GM18861 (cell line): ENCODE measurements at regions not wholly inside any gene's neighbourhood (a gene's known extent, or its start where the extent isn't known, plus 50 kb on each side); places are given as distances from the start of the nearest gene placed in this dataset.

ENCODE experiments used
- ATAC-seq: cut with Tn5 transposase; IDR thresholded peaks from one replicate; pipeline ENCODE4 v1.9.1; 2021; ENCODE audit not compliant: unreplicated experiment

DNA sequence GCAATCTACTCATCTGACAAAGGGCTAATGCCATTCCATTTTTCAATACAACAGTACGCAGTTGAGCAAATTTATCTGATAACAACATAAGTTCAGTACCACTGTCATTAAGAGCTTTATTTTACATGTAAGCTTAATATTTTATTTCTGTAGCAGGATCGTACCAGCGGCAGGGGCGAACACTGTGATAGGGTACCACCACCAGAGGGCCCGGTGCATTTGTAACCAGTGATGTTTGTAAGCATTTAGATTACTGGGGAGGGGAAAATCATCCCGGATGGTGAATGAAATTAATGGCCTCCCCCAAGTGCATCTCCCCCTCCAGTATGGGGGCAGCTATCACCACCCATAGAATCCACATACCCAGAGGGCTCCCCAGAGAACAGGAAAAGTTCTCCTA, 179.0 kb downstream of the ADGRA3 start:
- no peak for ATAC-seq

DNA sequence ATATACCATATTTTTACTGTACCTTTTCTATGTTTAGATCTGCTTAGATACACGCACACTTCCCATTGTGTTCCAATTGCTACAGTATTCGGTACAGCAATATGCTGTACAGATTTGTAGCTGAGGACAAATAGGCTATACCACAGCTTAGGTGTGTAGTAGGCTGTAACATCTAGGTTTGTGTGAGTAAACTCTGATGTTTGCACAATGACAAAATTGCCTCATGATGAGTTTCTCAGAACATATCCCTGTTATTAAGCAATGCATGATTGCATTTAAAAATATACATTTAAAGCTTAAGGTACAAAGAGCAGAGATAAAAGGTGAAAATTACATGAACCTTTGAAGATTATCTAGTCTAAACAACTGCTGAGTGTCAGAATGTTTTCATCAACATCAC, 181.7 kb downstream of the ADGRA3 start:
- no peak for ATAC-seq

DNA sequence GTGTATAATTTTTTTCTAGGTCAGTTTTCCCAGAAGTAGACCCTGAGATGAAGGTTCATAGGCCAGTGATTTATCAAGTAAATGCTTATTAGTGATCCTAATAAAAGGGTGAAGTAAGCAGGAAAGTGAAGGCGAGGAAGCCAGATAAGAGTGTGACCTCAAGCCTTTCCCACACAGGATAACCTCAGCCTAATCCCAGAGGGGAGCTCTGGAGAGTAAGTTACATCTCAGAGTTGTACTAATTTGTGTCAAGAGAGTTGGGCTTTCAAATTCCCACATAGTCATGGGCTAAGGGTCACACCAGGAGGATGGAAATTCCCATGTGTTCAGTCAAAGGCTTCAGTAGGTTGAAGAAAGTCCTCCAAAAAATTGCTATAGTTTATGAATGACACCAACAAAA, 191.4 kb downstream of the ADGRA3 start:
- ATAC-seq, result no peak

DNA sequence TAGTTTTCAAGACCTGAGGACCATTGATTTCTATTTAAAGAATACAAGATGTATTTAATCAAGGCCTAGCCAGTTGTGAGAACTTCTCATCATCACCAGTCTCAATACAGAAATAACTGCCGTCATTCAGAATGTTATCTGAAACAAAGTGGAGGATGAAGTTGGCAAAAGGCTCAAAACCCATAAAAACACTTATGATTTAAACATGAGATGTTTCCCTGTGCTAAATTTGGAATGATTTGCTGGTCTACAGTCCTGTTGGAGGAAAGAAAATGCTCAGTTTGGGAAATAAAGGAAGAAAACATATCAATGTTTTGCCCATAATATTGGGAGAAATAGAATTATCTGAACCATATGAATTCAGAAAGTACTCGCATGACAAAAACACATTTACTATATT, 192.2 kb downstream of the ADGRA3 start:
- ATAC-seq, result no peak

DNA sequence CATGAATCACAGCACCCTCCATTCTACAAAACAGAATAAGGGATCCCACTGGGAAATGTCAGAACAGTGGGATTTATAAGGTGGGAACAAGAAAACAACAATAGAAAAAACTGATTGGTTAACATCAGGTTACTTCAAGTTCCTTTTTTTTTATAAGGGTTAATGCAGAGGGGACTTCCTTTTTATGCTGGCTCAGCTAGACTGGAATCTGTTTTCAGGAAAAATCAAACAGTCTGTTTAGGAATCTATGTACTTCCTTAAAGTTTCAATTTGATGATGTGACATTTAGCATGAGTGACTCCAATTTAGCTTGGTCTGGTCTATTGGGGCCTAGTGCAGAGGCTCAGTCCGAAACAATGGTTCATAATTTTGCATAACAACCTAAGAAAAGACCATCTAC, 192.9 kb downstream of the ADGRA3 start:
- ATAC-seq, result no peak

DNA sequence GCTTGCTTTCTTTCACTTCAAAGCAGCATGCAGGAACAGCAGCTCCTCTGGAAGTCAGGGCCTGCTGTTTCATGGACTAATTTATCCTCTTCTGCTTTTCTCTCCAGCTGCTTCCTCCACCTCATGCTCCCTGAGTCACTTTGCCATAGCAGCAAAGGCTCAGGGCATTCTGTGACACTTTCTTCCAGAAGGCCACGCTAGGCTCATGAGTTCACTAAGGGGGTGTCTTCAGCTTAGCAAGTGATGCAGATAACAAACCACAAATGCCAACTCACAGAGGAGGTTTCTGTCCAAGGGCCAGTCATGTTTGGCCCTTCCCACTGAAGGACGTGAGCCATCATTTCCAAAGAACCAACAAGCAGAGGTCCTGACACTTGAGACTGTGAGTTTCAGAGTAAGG, 200.2 kb downstream of the ADGRA3 start:
- ATAC-seq, result no peak

DNA sequence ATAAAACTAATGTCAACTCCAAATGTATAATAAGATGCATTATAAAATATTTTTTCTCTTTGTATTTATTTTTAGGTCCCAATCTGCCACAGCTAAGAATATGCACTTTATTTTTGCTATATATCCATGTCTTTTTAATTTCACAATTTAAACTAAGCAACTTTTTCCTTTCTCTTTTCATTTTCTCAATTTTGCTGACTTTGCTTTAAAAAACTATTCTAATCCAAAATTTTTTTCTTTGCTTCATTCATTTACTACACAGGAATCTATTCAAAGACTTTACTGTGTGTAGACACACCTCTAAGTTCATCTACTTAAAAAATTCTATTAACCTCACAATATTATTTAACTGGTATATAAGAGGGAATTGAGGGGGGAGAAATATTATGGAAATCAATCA, 201.9 kb downstream of the ADGRA3 start:
- ATAC-seq, result no peak

DNA sequence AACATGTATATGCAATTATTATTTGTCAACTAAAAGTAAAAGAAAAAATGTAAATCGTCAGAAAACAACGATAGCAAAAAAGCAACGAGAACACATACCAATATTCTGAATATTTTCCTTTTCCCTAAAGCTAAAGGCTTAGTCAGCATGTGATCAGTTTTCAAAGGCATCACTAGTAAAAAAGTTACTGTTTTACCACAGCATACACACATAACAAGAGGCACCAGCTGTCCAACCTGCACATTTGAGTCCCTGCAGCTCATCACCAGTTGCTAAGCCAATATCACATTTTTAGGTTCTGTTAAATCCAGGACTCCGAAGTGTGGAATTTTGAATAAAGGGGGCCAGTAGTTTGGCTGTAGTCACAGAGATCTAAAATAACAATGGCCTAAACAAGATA, 203.8 kb downstream of the ADGRA3 start:
- ATAC-seq, result no peak

DNA sequence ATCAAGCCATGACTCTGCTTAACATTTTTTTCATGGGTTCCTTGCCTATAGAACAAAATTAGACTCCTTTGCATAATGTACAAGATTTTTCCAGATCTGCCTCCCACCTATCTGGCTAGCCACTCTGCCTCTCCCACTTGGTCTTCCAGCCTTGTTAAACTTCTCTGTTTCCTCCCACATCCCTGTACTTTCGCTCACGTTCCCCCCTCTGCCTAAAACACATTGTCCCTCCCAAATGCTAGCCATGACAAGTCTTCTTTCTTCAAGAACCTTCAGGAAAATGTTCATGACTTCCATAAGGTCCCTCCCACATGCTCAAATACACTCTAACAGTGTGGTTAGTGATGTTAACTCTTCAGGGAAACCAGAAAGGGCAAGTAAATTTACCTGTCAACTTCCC, 214.6 kb downstream of the ADGRA3 start:
- no peak for ATAC-seq

DNA sequence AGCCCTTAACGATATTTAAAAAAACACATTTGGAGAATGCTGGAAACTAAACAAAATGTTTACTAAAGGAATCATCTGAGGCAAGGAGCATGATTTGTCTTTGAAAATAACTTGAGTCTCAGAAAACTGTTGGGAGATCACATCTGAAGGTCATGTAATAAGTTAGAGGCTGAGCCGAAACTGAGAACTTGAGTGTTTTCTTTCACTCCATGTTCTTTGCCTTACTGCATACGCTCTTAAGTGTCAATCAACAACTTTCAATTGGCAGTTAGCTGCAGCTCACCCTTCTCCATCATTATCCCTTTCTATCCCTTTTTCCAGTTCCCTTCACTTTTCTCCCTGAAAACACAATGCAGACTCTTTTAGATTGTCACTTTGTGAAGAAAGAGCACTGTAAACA, 216.2 kb downstream of the ADGRA3 start:
- ATAC-seq, result no peak

DNA sequence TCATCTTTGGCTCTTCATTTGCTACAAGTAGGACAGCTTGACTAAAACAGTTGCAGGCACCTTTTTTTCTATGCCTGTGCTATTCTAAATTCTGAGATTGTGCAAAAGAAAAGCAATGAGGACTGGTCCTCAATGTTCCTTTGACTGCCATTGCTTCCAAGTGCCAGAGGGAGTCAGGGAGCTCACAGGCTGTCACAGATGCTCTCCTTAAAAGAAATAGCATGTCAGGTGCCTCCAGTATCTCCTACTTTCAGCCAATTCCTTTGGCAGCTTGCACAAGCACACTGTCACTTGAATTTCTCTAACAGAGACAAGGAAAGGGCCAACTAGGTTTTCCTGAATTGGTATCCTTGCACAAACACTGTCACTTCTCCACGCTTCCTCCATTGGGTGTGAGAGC, 228.2 kb downstream of the ADGRA3 start:
- ATAC-seq, result no peak

DNA sequence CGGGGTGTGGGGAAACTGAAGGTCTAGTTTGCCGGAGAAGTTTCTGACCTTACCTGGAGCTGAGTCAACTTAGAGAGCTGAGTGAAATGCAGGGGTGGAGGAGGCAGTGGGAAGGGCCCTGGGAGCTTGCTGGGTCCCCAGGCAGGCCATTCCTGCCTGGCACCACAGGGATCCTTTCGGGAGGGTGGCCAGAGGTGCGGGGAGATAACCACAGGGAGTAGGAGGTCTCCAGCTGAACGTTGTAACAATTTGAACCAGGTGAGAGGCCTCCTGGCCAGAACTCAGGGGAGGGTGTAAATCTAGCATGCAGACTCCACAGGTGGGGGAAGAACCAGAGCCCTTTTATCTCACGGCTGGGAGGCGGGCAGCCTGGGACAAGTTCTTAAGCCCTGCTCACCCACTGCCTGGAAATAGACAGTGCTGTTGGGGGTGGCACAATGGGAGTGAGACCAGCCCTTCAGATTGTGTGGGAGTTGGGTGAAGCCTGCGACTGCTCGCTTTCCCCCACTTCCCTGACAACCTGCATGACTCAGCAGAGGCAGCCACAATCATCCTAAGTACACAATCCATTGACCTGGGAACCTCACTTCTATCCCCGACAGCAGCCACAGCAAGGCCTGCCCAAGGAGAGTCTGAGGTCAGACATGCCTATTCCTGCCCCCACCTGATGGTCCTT, 247.4 kb downstream of the ADGRA3 start:
- no peak for ATAC-seq

DNA sequence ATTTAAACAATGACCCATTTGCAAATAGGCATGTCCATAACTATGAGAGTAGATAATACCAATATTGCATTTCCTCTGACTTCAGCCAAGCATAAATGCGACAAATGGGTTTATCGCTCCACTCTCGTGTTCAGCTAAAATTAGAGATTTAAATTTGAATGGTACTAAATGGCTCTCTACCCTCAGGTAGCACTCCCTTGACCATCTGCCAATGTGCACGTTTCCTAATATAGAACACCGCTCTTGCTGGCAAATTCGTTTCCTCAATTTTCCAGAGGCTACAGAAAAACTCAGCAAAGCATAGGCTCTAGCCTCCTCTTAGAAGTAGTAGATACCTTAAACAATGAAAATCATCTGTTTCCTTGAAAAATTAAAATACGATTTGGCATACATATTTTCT, 251.6 kb downstream of the ADGRA3 start:
- ATAC-seq, result no peak

DNA sequence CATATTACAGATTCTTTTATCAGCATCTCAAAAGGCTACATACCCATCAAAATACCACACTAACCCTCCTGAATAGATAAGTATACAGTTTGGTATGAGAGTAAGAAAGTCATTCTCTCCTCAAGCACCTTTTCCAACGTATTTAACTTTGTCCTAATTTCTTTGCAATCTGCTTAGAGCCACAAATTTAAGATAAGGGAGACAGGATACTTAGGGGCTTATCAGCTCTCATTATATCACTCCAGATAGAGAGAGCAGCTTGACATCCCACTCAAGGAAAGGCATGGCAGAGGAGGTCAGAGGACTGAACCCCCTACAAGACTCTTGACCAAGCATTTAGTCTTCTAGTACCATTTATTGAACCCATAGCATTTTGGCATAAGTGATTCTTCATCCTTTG, 262.4 kb downstream of the ADGRA3 start:
- no peak for ATAC-seq

DNA sequence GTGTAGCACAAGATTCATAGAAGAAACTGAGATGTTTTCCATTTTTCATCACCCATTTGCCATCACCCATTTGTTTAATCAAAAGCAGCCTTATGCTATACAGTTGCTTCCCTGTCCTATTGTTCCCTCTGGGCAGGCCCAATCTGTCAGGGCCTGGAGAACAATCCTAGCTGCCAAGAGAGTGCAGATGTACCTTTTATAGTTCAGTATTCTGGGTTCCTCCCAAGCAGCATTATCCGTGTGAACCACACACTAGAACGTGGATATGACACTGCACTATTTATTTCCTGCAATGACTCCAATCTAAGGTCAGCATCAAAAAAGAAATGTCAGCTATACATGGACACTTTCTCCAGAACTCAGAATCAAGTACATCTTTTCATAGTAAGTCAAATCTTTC, 269.0 kb downstream of the ADGRA3 start:
- no peak for ATAC-seq

DNA sequence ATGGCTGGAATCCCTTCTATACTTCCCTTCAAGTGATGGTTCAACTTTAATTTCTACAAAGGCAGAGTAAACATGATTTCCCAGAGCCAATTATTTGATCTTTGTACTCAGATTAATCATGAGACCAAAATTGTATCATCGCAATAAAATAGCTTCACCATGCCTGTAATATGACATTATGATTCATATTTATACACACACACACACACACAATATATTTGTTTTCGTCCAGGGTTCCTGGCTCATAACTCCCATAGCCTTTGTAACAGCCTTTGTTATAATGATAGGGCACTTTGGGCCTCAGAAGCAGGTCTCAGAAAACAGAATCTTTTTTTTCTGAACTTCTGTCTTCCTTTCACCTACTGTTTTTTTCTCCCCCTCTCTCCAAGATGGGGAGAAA, 270.6 kb downstream of the ADGRA3 start:
- no peak for ATAC-seq

DNA sequence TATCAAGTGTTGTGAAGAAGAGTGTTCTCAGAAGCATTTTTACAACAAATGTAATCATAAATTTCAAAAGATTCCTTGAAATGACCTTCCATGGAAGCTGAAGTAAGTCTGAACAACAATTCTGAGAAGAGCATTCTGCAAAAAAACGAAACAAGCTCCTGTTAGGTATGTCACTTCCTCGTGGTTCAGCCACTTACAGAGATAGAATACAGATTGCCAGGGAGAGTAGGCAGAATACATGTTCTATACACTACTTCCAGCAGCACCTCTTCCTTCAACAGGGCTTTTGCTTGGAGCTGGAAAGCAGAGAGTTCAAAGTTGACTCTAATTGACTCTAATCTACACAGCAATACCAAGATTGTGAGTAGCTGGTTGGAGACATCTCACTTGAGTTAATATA, 274.5 kb downstream of the ADGRA3 start:
- ATAC-seq, result no peak

DNA sequence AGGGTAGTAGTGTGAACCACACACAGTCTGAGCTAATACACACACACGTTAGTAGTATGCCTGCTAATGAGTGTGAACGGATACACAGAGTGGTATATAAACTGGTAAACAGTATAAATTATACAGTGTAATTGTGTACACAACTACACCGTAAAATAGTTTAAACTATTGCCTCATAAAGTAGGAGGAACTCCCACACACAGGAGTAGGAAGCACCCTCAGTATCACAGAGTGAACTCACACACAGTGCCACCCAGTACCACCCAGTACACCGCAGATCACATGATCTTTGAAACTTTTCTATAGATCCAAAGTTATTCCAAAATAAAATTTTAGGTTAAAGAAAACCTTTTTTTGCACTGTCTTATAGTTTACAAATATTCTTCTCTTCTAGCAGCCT, 275.1 kb downstream of the ADGRA3 start:
- ATAC-seq, result no peak

DNA sequence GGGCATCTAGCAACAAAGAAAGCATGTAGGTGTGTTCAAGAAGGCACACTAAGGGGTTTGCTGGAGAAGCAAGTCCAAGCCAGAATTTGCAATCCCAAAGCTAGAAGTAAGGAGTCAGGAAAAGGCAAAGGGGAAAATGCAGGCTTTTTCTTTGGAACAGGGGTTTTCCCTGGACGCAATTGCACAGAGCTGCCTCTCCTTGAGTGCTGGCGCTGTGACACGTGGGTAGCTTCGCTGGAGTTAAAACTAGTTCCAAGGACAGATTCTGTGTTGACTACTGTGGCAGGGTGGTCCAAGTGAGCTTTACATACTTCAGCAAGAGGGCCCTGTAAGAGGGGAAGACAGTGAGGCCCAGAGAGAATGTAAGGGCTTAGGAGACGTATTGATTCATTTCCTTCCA, 277.1 kb downstream of the ADGRA3 start:
- no peak for ATAC-seq

DNA sequence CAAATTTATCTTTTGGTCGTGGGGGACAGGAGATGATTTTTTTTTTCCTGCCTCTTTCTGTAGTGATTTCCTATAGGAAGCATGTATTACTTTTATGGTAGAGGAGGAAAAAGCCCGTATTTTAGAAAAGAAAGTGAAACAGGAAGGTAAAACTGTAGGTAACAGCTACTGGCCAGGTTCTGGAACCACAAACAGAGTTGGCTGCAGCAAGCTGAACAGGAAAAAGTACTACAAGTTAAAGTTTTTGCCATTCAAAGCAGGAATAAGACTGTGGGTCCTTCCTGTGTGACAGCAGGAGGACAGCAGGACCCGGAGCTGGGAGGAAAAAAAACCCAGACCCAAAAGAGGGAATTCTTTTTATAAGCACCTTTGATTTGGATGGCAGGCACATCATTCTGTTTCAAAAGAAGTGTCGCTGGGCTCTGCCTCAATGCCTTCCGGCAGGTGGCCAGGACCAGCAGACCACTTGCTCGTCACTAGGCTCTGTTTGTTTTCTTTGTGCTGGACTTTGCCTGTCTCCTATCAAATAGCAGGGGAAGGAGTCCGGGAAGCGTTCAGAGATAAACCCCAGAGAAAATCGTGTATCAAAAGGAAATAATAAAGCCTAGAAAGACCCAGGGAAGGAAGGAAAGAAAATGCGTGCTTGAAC, 277.9 kb downstream of the ADGRA3 start:
- ATAC-seq, result no peak

DNA sequence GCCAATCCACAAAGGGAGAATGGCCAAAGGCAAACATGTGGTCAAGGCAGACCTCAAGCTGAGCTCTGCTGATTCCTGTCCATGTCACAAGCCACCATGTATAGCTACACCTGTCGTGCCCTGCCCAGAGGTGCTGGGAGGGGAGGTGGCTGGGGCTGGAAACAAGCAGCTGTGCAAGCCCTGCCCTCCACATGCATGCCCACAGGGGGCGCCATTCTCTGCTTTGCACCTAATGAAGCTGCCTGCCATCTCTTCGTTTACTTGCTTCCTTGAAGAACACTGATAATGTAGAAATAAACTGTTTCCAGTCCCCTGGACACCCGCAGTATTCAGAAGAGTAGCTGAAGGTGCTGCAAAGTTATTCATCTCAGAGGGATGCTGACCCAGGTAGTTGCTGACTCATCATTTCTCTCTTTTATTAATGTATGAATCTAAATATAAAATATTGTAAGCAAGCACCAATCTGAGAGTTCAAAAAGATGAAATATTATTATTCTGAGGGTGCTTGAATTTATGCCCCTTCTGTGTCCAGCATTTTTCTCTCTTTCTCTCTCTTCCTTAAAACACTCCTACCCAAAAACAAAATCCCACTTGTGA, 278.6 kb downstream of the ADGRA3 start:
- ATAC-seq, result no peak

DNA sequence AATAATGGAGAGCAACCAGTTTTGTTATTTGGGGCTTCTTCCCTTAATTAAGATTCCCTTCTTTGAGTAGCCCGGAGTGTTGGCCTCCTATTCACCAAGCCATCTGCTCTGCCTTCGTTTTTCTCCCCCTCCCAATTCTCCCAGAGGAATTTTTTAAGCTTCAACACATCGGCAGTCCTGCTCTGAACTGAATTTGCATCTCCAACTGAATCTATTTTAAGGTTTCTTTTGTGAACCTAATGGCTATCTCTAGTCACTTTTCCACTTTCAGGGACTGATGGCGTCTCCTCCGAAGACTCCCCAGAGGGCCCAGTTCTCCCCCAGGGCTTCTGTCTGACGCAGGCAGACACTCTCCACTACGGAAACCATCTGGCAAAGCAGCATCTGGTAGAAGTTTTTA, 280.2 kb downstream of the ADGRA3 start:
- no peak for ATAC-seq

DNA sequence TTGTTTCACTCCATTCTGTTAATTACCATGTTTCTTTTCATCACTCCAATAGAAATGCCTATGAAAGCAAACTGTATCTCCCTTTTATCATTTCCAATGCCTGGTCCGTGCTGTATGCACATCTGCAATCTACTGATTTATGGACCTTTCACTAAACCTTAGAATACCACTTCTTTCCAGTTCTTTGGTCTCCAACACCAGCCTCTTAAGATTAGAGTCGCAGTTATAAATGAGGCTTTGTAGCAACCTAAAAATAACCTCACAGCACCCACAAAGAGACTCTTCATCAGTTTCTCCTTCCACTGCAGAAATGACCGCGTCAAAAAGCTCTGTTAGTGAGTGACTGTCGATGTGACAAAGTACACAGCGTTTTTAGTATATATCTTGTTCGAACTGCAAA, 282.6 kb downstream of the ADGRA3 start:
- ATAC-seq, result no peak
